ENCODE measurements at regions not wholly inside any gene's neighbourhood (a gene's known extent, or its start where the extent isn't known, plus 50 kb on each side); places are given as distances from the start of the nearest gene placed in this dataset.

- Mint-ChIP-seq H3K36me3 (ENCODE audit: low read depth) (no peaks in the 10 kb centered on the region), H3K4me1 (ENCODE audit: low read depth) (no peaks in the 10 kb centered on the region), H3K27me3 (no peaks in the 10 kb centered on the region), H3K27ac (no peak overlapping the region), H3K9me3 (peaks cover 2% of the 10 kb centered on the region), H3K4me3 (no peak overlapping the region)
- TF ChIP-seq CTCF (IDR thresholded peaks at IDR 0.05) = no peak
- no peak for DNase-seq
- intact Hi-C loops (cut with micrococcal nuclease) = no loop called here
- ATAC-seq = no peak
- CTCF ChIA-PET = no interaction called here
- POLR2A ChIA-PET = no interaction called here
Measured at GRCh38 chr18:64659196-64659595, 510.3 kb upstream of the LINC00305 start.

GRCh38 chr18:64653068-64653467 is 504.2 kb upstream of the LINC00305 start:
- DNase-seq (no peak), ATAC-seq (no peak)
- no peaks in the 10 kb centered on the region for H3K36me3 Mint-ChIP-seq (ENCODE audit: low read depth)
- peaks cover 5% of the 10 kb centered on the region for H3K9me3 Mint-ChIP-seq
- no peak overlapping the region for H3K27ac Mint-ChIP-seq
- intact Hi-C loops (cut with micrococcal nuclease) = no loop called here
- POLR2A ChIA-PET = no interaction called here
- H3K4me1 Mint-ChIP-seq (ENCODE audit: low read depth) = no peaks in the 10 kb centered on the region
- CTCF ChIA-PET = no interaction called here
- no peak for TF ChIP-seq CTCF (IDR thresholded peaks at IDR 0.05)
- H3K4me3 Mint-ChIP-seq = no peak overlapping the region
- no peaks in the 10 kb centered on the region for H3K27me3 Mint-ChIP-seq

GRCh38 chr18:64650068-64650467 is 501.2 kb upstream of the LINC00305 start:
- Mint-ChIP-seq H3K27me3 (no peaks in the 10 kb centered on the region), H3K9me3 (peaks cover 3% of the 10 kb centered on the region), H3K4me3 (no peak overlapping the region), H3K36me3 (ENCODE audit: low read depth) (no peaks in the 10 kb centered on the region), H3K4me1 (ENCODE audit: low read depth) (no peaks in the 10 kb centered on the region), H3K27ac (no peak overlapping the region)
- ChIA-PET CTCF (no interaction called here), POLR2A (no interaction called here)
- no peak for ATAC-seq
- intact Hi-C loops (cut with micrococcal nuclease) = no loop called here
- TF ChIP-seq CTCF (IDR thresholded peaks at IDR 0.05) = no peak
- DNase-seq = no peak

GRCh38 chr18:64645753-64646152 is 496.9 kb upstream of the LINC00305 start:
- ATAC-seq (no peak), DNase-seq (no peak)
- Mint-ChIP-seq H3K27ac (no peak overlapping the region), H3K36me3 (ENCODE audit: low read depth) (no peaks in the 10 kb centered on the region), H3K4me3 (no peak overlapping the region), H3K4me1 (ENCODE audit: low read depth) (no peaks in the 10 kb centered on the region), H3K9me3 (peaks cover 3% of the 10 kb centered on the region), H3K27me3 (no peaks in the 10 kb centered on the region)
- ChIA-PET POLR2A (no interaction called here), CTCF (no interaction called here)
- no peak for TF ChIP-seq CTCF (IDR thresholded peaks at IDR 0.05)
- intact Hi-C loops (cut with micrococcal nuclease) = no loop called here

- Mint-ChIP-seq H3K36me3 (ENCODE audit: low read depth) (no peaks in the 10 kb centered on the region), H3K27me3 (no peaks in the 10 kb centered on the region), H3K9me3 (peaks cover 2% of the 10 kb centered on the region), H3K4me1 (ENCODE audit: low read depth) (no peaks in the 10 kb centered on the region), H3K4me3 (no peak overlapping the region), H3K27ac (no peak overlapping the region)
- ATAC-seq (no peak), DNase-seq (no peak)
- intact Hi-C loops (cut with micrococcal nuclease) = no loop called here
- TF ChIP-seq CTCF (IDR thresholded peaks at IDR 0.05) = no peak
- POLR2A ChIA-PET = no interaction called here
- CTCF ChIA-PET = no interaction called here
Measured at GRCh38 chr18:64639536-64639935, 490.6 kb upstream of the LINC00305 start.
